ENCODE measurements at regions not wholly inside any gene's neighbourhood (a gene's known extent, or its start where the extent isn't known, plus 50 kb on each side); places are given as distances from the start of the nearest gene placed in this dataset.

DNA sequence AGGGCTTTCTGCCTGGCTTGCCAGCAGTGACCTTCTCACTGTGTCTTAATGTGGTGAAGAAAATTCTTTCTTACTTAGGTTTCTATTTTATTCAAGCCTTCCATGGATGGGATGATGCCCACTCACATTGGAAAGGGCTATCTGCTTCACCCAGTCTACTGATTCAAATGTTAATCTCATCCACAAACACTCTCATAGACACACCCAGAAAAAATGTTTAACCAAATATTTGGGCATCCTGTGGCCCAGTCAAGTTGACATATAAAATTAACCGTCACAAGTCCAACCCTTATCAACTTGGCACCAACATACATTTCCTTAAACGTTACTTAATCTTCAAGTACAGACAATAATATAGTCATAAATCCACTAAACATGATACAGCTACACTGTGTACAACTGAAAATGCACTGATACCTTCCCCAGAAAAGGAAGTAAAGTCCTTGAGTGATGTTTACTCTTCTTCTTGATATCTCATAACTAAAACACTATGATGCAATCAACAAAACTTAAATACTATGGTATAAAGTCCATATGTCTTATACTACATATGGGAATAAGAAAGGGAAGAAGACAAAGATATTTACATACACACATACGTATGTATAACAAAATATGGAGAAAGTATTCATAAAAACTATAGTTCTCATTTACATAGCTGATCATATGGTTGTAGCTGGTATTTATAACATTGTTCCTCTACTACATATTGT is 394.7 kb upstream of the NOVA1 start:
- TF ChIP-seq, protein P1, sequence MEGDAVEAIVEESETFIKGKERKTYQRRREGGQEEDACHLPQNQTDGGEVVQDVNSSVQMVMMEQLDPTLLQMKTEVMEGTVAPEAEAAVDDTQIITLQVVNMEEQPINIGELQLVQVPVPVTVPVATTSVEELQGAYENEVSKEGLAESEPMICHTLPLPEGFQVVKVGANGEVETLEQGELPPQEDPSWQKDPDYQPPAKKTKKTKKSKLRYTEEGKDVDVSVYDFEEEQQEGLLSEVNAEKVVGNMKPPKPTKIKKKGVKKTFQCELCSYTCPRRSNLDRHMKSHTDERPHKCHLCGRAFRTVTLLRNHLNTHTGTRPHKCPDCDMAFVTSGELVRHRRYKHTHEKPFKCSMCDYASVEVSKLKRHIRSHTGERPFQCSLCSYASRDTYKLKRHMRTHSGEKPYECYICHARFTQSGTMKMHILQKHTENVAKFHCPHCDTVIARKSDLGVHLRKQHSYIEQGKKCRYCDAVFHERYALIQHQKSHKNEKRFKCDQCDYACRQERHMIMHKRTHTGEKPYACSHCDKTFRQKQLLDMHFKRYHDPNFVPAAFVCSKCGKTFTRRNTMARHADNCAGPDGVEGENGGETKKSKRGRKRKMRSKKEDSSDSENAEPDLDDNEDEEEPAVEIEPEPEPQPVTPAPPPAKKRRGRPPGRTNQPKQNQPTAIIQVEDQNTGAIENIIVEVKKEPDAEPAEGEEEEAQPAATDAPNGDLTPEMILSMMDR (optimal IDR thresholded peaks at IDR 0.05 in 1 of 3, IDR thresholded peaks at IDR 0.05 in 1 of 3, conservative IDR thresholded peaks at IDR 0.05 in 1 of 3; ENCODE audit: extremely low read depth in 1 of 3, insufficient read depth in 2 of 3, low read length in 3 of 3): no peak
- TF ChIP-seq EZH2 (IDR thresholded peaks at IDR 0.05; ENCODE audit: low read length): no peak

Data from keratinocyte (primary cell).